ENCODE measurements at regions not wholly inside any gene's neighbourhood (a gene's known extent, or its start where the extent isn't known, plus 50 kb on each side); places are given as distances from the start of the nearest gene placed in this dataset.

DNA sequence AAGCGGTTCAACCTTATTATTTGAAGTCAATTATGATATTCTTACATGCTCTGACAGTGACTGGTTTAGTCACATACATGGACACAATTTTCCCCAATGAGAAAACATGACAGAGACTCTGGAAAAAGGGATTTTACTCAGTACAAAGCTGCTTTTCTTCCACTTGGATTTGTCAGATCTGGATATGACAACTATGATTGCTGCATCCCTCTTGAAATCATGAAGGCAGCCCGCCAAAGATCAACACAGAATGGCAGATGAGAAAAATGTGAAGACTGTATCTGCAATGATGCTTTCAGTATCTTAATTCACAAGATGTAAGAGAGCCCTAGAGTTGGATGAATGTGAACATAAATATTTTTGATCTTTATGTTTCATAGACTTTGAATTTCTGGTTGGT is 439.6 kb downstream of the CDH8 start:
- no peak overlapping the region for H3K27ac Mint-ChIP-seq
- no peak overlapping the region for H3K4me3 Mint-ChIP-seq
- no peaks in the 10 kb centered on the region for H3K27me3 Mint-ChIP-seq
- no peaks in the 10 kb centered on the region for H3K4me1 Mint-ChIP-seq
- DNase-seq (ENCODE audit: low spot score in 2 of 2): no peak
- ATAC-seq (ENCODE audit: low read depth): no peak
- H3K36me3 Mint-ChIP-seq: no peaks in the 10 kb centered on the region
- peaks cover 2% of the 10 kb centered on the region for H3K9me3 Mint-ChIP-seq

DNA sequence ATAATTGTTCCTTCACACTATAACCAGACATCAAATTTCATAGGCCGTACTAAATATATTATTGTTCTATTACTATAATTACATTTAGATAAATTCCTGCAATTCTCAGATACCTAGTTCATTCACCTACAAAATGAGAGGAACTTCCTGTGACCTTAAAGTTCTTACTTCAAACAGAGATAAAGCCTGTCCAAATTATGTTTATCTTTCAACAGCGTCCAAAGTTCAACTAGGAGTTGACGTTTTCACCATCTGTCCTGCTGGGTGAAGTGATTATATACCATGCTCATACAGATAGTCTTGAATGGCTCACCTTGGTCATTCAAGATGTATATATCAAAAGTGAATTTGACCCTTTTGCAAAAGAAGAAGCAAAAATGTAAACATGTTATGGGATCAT is 440.6 kb downstream of the CDH8 start:
- ATAC-seq (ENCODE audit: low read depth): no peak
- no peaks in the 10 kb centered on the region for H3K36me3 Mint-ChIP-seq

DNA sequence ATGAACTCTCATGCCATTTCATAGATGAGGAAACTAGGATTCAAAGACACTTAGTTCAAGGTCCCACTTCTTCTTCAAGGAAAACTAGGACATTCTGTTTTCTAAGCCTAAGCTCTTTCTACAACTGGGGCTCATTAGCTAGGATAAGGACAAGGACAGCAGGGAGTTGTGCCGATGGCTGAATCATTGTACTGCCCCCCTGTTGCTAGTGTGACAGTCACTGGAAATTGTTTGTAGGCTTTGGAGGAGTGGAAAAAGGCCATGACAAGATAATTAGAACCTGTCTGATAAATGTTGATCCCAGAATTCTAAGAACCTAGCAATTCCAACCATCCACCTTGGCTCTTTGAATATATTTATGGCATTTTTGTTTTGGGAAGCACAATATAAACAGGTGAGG is 445.7 kb downstream of the CDH8 start:
- ATAC-seq (ENCODE audit: low read depth) (no peak), DNase-seq (ENCODE audit: low spot score in 2 of 2) (no peak)
- Mint-ChIP-seq H3K27ac (no peak overlapping the region), H3K4me1 (no peaks in the 10 kb centered on the region), H3K4me3 (no peak overlapping the region), H3K36me3 (no peaks in the 10 kb centered on the region), H3K27me3 (no peaks in the 10 kb centered on the region), H3K9me3 (peaks cover 4% of the 10 kb centered on the region)

More for the DNA sequence above, 440.6 kb downstream of the CDH8 start:
- Mint-ChIP-seq H3K27me3 (no peaks in the 10 kb centered on the region), H3K9me3 (peaks cover 2% of the 10 kb centered on the region), H3K27ac (no peak overlapping the region), H3K4me1 (no peaks in the 10 kb centered on the region), H3K4me3 (no peak overlapping the region)
- no peak for DNase-seq (ENCODE audit: low spot score in 2 of 2)

DNA sequence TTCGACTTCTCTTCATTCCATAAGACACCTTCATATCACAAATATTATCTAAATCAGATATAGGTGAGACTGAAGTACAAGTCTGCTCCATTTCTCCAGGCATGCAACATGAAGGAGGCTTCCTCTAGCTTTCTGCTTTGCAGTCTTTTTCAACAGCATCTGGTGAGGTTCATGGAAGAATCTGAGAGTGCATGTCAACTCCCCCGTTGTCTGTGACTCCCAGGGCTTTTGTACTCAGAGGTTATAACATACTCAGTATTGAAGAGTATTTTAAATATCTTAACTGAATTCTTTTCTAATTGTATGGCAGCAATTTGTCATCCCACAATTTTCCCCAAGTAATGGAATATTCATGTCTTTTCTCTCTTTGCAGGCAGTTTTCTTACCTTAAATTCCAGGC is 448.7 kb downstream of the CDH8 start:
- Mint-ChIP-seq H3K27me3 (no peaks in the 10 kb centered on the region), H3K36me3 (no peaks in the 10 kb centered on the region), H3K9me3 (peaks cover 5% of the 10 kb centered on the region), H3K4me1 (no peaks in the 10 kb centered on the region), H3K27ac (no peak overlapping the region), H3K4me3 (no peak overlapping the region)
- no peak for DNase-seq (ENCODE audit: low spot score in 2 of 2)
- ATAC-seq (ENCODE audit: low read depth): no peak

DNA sequence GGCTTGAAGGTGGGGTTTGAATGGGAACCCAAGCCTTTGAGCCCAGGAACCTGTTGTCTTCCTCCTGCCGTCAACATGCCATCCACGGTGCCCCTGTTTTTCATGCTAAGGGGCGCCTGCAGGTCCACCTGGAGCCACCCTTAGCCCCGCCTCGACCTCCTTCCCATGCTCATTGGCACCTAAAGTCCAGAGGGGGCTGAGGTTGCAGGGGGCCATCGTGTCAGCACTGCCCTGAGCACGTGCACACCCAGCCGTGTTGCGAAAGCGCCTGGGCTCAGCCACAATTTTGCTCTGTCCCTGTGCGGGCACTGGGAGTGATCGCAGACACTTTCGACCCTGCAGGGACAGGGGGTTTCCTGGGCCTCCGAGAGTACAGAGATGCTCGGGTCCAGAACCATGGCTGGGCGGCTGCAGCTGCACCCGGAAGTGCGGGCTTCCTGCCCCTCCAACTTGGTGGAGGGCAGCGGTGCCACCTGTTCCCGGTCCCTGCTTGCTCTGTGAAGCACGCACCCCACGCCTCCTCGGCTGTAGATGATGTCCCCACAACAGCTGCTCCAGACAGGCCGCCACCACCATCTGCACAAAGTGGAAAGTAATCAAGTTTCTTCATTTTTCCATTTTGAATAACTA is 454.7 kb downstream of the CDH8 start:
- ATAC-seq (ENCODE audit: low read depth): no peak
- DNase-seq (ENCODE audit: low spot score in 2 of 2): no peak
- Mint-ChIP-seq H3K4me1 (no peaks in the 10 kb centered on the region), H3K36me3 (no peaks in the 10 kb centered on the region), H3K27me3 (no peaks in the 10 kb centered on the region), H3K4me3 (no peak overlapping the region), H3K27ac (no peak overlapping the region), H3K9me3 (peaks cover 1% of the 10 kb centered on the region)

DNA sequence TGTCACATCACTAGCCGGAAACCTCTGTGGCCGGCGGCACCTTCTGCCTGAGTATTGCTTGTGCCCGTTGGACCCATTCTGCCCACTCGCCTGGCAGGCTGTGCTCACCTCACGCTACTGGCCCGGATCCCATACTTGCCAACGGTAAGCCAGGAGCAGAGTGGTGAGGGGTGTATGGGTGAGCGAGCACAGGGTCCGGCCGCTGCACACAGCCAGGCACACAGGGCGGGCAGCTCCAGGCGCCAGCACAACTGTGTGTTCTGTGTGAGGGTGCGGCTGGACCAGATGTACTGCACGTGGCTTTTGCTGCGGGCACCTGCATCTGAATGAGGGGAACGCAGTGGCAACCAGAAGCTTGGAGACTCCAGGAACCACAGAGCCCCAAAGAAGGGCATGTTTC is 455.7 kb downstream of the CDH8 start:
- no peak overlapping the region for H3K4me3 Mint-ChIP-seq
- H3K27ac Mint-ChIP-seq: no peak overlapping the region

DNA sequence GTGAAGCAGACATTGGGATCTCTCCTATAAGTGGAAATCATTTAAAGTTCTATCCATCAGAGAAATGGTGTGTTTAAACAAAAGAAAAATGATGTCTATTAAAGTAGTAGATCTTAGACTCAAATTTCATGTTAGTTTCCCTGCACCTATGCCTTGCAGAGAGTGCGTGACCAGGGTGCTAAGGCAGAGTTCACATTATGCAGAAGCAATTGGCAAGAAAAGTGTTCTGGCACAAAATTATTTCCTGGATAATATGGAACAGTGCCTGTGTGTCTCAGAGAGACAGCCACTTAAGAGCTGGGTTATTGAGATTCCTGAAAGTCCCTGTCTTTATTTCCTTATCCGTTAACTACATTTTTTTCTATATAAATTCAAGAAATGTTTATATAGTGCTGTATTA is 457.0 kb downstream of the CDH8 start:
- H3K4me3 Mint-ChIP-seq: no peak overlapping the region
- H3K27ac Mint-ChIP-seq: no peak overlapping the region

More for the DNA sequence above, 455.7 kb downstream of the CDH8 start:
- ATAC-seq (ENCODE audit: low read depth): no peak
- H3K27me3 Mint-ChIP-seq: no peaks in the 10 kb centered on the region
- DNase-seq (ENCODE audit: low spot score in 2 of 2): no peak
- no peaks in the 10 kb centered on the region for H3K36me3 Mint-ChIP-seq
- H3K9me3 Mint-ChIP-seq: peaks cover 1% of the 10 kb centered on the region
- H3K4me1 Mint-ChIP-seq: no peaks in the 10 kb centered on the region

DNA sequence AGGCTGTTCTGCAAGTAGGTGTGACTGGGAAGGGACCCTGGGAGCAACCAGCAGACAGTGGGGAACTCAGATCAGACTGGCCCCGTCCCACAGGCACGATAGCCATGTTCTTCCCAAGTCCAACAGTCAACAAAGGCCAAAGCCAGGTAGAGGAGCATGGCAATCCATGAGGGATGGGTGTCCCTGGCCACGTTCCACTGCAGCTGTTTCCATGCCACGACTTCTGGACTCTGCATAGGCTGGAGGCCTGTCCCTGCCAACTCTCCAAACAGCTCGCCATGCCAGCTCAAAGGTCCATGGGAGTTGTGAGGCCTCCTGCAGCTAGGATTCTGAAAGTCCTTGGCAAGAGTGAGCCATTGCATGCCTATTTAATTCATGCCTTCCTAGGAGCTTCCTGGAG is 459.8 kb downstream of the CDH8 start:
- Mint-ChIP-seq H3K4me1 (no peaks in the 10 kb centered on the region), H3K36me3 (no peaks in the 10 kb centered on the region), H3K27ac (no peak overlapping the region), H3K4me3 (no peak overlapping the region), H3K9me3 (peaks cover 14% of the 10 kb centered on the region), H3K27me3 (no peaks in the 10 kb centered on the region)
- ATAC-seq (ENCODE audit: low read depth) (no peak), DNase-seq (ENCODE audit: low spot score in 2 of 2) (no peak)

More for the DNA sequence above, 457.0 kb downstream of the CDH8 start:
- no peaks in the 10 kb centered on the region for H3K36me3 Mint-ChIP-seq
- ATAC-seq (ENCODE audit: low read depth): no peak
- no peaks in the 10 kb centered on the region for H3K4me1 Mint-ChIP-seq
- H3K27me3 Mint-ChIP-seq: no peaks in the 10 kb centered on the region
- H3K9me3 Mint-ChIP-seq: peaks cover 8% of the 10 kb centered on the region
- DNase-seq (ENCODE audit: low spot score in 2 of 2): no peak

DNA sequence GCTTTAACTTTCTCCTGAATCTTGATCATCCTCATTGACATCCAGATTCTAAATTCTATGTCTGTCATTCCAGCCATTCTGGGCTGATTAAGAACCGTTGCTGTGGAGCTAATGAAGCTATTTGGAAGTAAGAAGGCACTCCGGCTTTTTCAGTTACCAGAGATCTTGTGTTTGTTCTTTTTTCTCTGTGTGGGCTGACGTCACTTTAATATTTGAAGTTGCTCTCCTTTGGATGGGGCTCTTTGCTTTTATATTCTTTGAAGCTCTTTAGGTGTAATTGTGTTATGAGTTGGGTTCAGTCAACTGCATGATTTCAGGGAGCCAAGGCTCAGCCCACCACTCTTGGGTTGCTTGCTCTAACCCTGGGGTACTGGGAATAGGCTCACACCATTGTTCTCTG is 460.6 kb downstream of the CDH8 start:
- H3K36me3 Mint-ChIP-seq: no peaks in the 10 kb centered on the region
- peaks cover 14% of the 10 kb centered on the region for H3K9me3 Mint-ChIP-seq
- H3K27me3 Mint-ChIP-seq: no peaks in the 10 kb centered on the region
- ATAC-seq (ENCODE audit: low read depth): no peak
- DNase-seq (ENCODE audit: low spot score in 2 of 2): no peak
- no peak overlapping the region for H3K4me3 Mint-ChIP-seq
- no peaks in the 10 kb centered on the region for H3K4me1 Mint-ChIP-seq
- no peak overlapping the region for H3K27ac Mint-ChIP-seq

DNA sequence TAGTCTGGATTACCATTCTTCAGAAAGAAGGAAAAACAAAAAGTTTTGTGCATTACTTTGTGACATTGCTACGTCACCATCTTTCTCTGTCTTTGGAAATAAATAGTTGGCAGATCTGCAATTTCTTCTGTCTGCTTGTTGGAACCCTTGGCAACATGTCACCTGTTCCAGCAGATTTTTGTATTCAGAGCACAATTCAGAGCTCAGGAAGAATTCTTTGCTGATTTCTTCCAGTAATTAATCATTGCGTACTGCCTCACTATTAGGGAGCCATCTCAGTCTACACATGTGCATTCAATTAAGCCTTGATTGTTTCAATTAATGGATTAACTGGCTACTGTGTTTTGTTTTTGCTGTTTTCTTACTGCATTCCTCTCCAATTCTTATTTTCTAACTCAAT is 467.2 kb downstream of the CDH8 start:
- no peaks in the 10 kb centered on the region for H3K27me3 Mint-ChIP-seq
- no peak overlapping the region for H3K27ac Mint-ChIP-seq
- H3K4me1 Mint-ChIP-seq: no peaks in the 10 kb centered on the region
- no peak overlapping the region for H3K4me3 Mint-ChIP-seq
- no peak for DNase-seq (ENCODE audit: low spot score in 2 of 2)
- H3K36me3 Mint-ChIP-seq: no peaks in the 10 kb centered on the region
- no peak for ATAC-seq (ENCODE audit: low read depth)
- peaks cover 13% of the 10 kb centered on the region for H3K9me3 Mint-ChIP-seq

DNA sequence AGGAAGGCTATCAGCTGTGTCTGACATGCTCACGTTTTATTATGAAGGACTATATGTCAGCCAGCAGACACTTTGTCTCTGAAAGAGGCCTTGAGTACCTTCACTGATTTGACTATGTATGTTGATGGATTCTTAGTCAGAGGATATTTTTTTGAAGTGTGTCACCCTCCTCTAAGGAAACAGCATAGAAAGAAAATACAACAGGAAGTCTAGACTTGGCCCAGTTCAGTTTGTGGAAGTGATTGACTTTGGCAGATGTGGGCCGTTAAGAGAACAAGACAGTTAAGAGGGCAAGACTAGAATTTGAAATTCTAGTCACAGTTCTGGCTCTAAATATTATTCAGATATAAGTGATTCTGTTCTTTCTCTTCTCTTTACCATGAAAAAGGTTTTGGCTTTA is 471.5 kb downstream of the CDH8 start:
- Mint-ChIP-seq H3K4me3 (no peak overlapping the region), H3K27ac (no peak overlapping the region), H3K27me3 (no peaks in the 10 kb centered on the region), H3K36me3 (no peaks in the 10 kb centered on the region), H3K9me3 (peaks cover 12% of the 10 kb centered on the region), H3K4me1 (no peaks in the 10 kb centered on the region)
- ATAC-seq (ENCODE audit: low read depth) (no peak), DNase-seq (ENCODE audit: low spot score in 2 of 2) (no peak)

DNA sequence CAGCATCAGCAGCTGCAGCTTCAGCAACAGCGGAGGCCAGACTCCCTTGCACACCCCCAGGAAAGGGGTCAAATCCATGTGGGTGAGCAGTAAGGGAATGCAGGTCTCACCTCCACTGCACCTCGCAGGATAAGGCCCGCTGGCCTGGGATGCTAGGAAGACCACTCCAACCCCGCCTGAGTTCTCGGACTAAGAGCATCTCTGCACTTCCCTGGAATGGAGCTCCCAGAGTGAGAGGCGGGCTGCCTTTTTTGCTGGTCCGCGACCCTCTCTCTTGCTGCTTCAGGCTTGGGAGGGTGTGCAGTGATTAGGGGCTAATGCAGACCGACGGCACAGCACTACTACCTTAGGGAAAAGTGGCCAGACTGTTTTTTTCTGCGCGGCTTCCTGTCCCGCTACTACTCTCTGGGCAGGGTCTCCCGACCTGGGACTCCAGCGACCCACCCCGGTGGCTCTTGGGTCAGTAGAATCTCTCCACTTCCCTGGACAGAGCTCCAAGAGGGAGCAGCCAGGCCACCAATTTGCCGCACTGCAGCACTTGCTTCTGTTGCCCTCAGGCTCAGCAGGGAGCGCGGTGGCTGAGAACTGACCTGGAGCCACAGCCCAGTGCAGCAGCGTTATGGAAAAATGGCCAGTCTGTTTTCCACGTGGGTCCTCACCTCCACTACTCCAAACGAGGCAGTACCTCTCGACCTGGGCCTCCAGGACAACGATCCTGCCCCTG is 480.4 kb downstream of the CDH8 start:
- Mint-ChIP-seq H3K27me3 (no peaks in the 10 kb centered on the region), H3K4me1 (no peaks in the 10 kb centered on the region), H3K27ac (no peak overlapping the region), H3K4me3 (no peak overlapping the region), H3K36me3 (no peaks in the 10 kb centered on the region), H3K9me3 (peaks cover 2% of the 10 kb centered on the region)
- no peak for DNase-seq (ENCODE audit: low spot score in 2 of 2)
- ATAC-seq (ENCODE audit: low read depth): no peak

DNA sequence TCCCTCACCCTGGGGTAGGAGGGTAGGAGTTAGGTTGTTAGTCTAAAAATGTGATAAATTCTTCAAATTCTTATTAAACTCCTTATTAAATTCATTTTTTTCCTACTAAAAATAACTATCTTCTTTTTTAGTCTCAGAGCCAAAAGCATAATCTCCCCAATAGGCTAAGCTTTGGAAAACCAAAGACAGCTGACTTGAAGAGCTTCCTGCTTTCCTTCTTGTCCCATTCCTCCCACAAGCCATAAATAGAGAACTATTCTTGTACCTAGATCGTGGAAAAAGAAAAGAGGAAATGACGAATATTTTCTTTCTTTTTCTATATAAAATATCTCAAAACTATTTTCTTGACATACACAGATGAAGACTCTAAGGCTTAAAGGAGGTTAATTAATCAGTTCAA is 486.9 kb downstream of the CDH8 start:
- Mint-ChIP-seq H3K9me3 (peaks cover 3% of the 10 kb centered on the region), H3K36me3 (no peaks in the 10 kb centered on the region), H3K27me3 (no peaks in the 10 kb centered on the region), H3K27ac (no peak overlapping the region), H3K4me1 (no peaks in the 10 kb centered on the region), H3K4me3 (no peak overlapping the region)
- ATAC-seq (ENCODE audit: low read depth) (no peak), DNase-seq (ENCODE audit: low spot score in 2 of 2) (no peak)

DNA sequence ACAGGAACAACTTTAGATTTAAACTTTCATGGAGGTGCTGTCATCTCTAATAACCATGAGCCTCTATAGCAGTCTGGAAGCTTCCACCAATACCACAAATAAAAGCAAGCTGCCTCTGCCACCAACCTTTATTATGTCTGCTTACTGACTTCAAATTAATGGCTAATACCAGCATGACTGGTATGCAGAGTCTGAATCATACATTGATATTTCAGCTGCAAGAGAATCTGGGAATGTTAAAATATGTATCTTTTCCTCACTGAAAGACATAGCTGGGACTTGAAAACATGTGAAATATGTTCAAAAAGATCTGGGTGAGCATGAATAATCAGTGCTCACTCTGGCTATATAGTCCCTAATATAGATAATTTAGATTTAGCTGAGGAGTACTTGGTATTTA is 488.6 kb downstream of the CDH8 start:
- DNase-seq (ENCODE audit: low spot score in 2 of 2) (no peak), ATAC-seq (ENCODE audit: low read depth) (no peak)
- Mint-ChIP-seq H3K27ac (no peak overlapping the region), H3K4me1 (no peaks in the 10 kb centered on the region), H3K9me3 (peaks cover 3% of the 10 kb centered on the region), H3K27me3 (no peaks in the 10 kb centered on the region), H3K4me3 (no peak overlapping the region), H3K36me3 (no peaks in the 10 kb centered on the region)

DNA sequence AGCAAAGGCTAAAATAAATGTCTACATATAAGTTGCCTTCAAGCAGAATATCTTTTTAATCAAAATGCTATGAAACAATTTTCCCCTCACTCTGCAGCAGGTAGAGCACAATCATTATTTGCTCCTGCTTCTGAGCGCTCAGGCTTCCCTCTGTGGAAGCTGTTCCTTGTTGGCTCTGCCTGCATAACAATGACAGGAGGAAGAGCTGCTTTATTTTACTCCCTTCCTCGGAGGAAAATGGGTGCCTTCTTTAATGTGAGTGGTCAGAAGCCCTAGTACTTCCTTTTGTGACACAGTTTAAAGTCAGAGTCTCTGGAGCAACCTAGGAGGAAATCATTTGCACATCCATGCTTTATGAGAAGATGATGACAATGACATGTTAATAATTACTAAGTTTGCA is 492.1 kb downstream of the CDH8 start:
- ATAC-seq (ENCODE audit: low read depth) (no peak), DNase-seq (ENCODE audit: low spot score in 2 of 2) (no peak)
- Mint-ChIP-seq H3K27ac (no peak overlapping the region), H3K4me3 (no peak overlapping the region), H3K27me3 (no peaks in the 10 kb centered on the region), H3K36me3 (no peaks in the 10 kb centered on the region), H3K4me1 (no peaks in the 10 kb centered on the region), H3K9me3 (peaks cover 9% of the 10 kb centered on the region)

Measured in memory B cell (primary cell).